NCI-H82 treated with DMSO at 0.1 percent for 48 hours (cell line): ENCODE measurements at regions not wholly inside any gene's neighbourhood (a gene's known extent, or its start where the extent isn't known, plus 50 kb on each side); places are given as distances from the start of the nearest gene placed in this dataset.

ENCODE experiments used
- DNase-seq: peaks from one replicate; lab custom pipeline; 2025; ENCODE audit not compliant: unreplicated experiment; lab: John Stamatoyannopoulos, UW

DNA sequence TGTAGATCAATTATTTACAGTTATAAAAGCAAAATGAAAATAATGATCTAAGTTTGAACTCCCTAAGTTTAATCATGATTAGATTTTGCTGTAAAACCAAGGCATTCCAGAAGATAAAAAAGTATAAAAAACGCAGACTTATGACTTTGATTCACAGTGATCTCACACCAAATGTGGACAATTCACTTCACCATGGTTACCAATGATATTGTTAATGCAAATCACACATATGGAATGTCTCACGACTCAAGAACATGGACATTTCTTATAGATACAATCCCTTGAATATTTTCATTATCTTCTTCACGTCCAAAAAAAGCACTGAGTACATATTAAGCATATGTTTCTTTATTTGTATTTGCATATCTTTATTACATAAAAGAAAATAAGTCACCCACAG lies 1054.2 kb downstream of the NAALADL2 start:
- no peak for DNase-seq

DNA sequence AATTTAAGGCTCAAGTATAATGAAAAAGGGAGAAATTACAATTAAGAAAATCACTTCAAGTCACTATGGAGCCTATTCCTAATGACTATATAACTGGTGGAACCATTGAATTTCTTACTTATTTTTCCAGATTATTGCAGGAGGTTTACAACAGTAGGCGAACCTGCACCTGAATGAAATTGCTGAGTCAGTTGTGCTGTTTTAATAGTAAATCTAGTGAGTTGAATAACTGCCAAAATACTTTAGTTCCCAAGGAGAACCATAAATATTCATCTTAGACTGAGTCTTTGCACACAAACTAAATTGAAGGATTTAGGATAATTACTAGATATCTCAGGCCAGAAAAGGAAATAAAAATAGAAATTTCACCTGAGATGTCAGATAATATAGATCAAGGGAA lies 1052.8 kb downstream of the NAALADL2 start:
- no peak for DNase-seq

DNA sequence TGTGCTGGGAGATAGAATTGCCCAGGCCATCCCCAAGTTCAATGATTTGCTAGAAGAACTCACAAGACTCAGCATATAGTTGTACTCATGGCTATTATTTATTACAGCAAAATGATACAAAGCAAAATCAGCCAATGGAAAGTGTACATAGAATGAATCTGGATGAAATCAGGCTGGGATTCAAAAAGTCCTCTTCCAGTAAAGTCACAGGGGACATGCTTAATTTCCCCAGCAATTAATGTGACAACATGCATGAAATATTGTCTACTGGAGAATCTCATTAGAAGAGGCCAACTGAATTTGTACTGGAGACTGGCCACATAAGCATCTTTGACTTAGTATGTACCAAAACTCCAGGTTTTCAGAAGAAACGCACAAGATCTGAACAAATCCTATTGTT lies 1043.1 kb downstream of the NAALADL2 start:
- no peak for DNase-seq

DNA sequence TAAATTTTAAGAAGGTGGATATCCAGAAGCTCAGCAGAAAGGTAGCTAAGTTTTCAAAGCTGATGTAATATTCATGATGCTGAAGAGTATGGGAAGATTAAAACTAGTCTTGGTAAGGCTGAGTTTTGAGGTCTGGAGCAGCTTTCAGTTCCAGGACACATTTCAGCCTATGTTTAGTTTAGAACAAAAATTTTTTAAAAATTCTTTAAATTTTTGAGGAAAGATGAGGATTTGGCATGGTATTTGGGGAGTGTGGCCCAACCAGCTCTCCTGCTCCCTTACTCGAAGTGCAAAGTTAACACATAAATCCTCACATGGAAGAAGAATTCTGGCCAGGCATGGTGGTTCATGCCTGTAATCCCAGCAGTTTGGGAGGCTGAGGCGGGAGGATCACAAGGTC lies 1039.1 kb downstream of the NAALADL2 start:
- no peak for DNase-seq

DNA sequence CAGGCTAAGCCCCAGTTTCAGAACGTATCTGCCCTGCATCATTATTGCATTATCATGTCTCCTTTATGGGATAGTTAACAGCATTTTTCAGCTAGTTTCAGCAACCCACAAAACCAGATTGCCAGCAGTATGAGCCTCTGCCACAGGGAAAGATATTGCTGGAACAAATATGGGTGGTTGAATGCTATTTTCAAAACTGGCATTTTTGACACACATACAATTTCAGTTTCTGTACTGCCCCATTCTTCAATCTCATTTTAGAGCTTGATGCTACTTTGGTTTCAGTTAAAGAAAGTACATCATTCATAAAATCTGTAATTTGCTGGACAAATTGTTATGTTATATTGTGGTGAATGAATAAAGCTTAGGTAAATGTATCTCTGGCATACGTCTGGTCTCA lies 1037.5 kb downstream of the NAALADL2 start:
- no peak for DNase-seq

DNA sequence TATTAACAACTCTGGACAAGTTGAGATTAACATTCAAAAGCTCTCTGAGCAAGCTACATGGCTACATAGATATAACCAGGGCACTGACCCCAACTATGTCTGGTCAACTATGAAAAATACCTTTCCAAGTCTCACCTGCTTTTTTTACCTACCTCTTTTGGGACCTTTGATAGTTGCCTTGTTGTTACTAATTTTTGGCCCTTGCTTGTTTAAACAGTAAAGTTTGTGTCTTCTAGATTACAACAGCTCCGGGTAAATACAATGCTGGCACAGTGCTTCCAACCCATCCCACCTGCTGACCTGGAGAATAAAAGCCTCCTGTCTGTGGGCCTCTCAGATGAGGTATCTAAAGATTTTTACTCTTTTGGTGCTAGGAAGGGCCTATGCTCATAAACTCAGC lies 1036.6 kb downstream of the NAALADL2 start:
- no peak for DNase-seq

DNA sequence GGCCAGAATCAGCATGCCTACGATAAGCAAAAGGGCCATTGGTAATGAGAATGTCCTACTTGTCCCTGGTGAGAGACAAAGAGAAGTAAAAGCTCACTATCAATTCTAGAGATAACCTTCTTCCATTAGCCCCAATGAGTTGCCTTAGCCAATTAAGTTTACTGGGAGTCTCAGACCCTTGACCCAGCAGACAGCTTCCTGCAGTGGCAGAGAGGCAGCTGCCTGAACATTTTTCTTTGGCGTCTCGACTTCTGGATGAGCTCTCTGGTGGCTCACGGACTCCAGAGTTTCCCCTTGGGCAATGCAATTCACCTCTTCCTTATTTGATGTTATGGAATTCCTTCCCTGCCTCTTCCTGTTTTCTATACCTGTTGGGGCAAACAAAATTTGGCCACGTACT lies 1034.4 kb downstream of the NAALADL2 start:
- DNase-seq = no peak

DNA sequence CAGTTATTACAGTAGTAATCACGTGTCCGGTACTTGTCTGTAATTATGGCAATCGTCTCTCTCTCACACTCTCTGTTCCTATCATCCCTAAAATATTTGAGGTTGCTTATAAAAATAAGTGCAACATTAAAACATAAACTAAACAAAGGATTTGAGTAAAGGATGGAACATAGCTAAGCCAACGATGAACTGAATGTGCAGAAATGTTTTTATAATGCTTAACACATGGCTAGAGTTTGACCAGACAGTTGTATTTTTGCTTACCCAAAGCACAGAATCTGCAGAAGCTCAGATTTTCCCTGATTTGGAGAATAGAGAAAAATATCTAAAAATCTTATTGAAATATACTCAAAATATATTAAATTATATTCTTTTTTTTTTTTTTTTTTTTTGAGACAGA lies 1030.9 kb downstream of the NAALADL2 start:
- DNase-seq = no peak

DNA sequence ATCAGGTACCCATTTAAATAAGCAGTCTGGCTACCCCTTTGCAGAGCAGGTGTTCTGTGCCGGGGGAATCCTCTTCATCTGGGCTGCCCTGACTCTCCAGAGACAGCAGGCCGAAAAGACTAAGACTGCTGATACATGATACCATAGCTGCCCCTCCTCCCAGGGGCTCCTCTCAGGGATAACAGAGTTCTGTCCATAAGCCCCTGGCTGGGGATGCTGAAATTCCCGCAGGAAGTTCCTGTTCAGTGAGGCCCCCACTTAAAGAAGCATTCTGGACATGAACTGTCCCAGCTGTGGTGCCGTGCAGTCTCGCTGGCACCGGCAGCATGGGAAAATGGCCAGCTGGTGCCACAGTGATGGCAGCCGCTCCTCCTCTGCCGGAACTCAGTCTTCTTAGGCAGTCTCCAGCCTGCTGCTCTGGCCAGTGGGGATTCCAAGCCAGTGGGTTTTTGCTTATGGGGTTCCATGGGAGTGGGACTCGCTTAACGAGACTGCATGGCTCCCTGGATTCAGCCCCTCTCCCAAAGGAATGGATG lies 1026.2 kb downstream of the NAALADL2 start:
- no peak for DNase-seq

DNA sequence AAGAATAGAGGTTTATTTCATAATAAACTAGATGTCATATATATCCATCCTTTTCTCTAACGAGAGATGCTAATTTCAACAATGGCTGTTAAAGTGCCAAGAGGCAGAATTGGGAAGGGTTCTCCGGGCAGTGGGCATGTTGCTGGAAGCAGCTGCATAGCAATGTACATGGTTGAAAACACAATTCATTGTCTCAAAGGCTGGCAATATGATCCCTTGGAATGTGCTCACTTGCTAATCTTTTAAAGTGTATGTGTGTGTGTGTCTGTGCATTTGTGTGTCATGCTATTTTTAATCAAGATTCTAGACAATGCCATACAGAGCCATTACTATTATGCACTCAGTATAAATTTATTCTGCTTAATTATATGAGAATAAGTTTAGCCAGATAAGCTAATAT lies 1020.3 kb downstream of the NAALADL2 start:
- no peak for DNase-seq

DNA sequence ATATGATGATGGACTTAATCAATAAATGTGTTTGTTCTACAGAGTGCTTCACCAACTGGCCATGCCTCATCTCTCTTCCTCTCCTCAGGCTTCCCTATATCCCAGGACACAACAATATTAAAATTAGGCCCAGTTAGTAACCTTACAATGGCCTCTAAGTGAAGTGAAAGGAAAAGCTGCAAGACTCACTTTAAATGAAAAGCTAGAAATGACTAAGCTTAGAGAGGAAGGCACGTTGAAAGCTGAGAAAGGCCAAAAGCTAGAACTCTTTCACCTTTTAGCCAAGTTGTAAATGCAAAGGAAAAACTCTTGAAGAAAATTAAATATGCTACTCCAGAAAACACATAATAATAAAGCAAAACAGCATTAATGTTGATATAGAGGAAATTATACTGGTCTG lies 1010.3 kb downstream of the NAALADL2 start:
- DNase-seq = no peak

DNA sequence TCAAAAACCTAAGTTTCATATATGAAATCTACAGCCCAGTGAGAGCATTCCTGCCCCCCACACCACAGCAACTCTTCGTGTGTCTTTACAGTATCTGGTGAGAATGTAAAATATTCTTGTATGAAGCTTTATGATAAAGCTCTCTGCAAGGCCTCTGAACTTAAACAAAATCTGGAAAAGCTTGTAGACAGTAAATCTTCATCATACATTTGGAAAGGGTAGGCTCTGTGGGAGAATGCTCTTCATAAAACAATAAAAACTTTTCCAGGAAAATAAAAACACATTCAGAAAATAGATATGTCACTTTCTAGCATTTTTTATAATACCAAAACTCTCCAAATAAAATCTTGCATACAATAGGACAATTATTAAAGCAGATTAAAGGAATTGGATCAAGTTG lies 1009.5 kb downstream of the NAALADL2 start:
- DNase-seq = no peak

DNA sequence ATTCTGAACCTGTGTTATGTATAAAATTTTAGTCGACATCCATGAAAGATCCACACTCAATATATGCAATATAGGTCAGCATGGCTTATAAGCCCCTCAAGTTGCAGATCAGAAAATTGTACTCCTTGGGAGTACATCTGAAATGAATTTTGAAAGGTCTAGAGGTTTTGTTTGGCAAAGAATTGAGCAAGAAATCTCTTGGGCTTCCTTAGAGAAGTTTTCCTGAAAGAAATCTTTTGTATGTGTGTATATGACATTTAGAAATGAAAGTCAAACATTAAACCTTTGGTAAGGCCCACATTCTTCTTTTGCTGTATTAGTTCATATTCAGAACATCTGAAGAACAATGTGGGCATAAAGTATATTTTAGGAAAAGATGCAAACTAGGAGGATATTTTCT lies 1006.6 kb downstream of the NAALADL2 start:
- no peak for DNase-seq

DNA sequence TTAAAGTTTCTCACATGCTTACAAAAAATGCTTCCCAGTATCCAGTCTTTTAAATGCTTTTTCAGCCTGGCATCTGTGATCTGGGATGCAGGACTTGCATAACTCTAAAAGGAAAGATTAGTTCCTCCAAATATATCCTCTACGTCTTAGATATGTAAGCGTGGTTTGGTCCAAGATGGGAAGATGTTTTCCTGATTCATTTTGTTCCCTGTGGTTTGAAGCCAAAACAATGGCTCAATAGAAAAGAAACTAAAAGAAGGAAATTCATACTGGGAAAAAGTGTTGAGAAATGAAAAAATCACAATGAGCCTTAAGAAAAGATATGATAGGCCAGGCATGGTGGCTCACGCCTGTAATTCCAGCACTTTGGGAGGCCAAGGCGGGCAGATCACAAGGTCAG lies 1002.8 kb downstream of the NAALADL2 start:
- no peak for DNase-seq
